Smooth muscle cell of the brain vasculature (primary cell): ENCODE measurements at regions not wholly inside any gene's neighbourhood (a gene's known extent, or its start where the extent isn't known, plus 50 kb on each side); places are given as distances from the start of the nearest gene placed in this dataset.

Experiments
- DNase-seq: peaks from one replicate; pipeline ENCODE4 v3.0.0-alpha.2; 2012; ENCODE audit warnings: low read depth, low spot score

- DNase-seq, result no peak
These were observed 516.9 kb downstream of the ADGRL2 start for GRCh38 chr1:82317671-82318070.

DNA sequence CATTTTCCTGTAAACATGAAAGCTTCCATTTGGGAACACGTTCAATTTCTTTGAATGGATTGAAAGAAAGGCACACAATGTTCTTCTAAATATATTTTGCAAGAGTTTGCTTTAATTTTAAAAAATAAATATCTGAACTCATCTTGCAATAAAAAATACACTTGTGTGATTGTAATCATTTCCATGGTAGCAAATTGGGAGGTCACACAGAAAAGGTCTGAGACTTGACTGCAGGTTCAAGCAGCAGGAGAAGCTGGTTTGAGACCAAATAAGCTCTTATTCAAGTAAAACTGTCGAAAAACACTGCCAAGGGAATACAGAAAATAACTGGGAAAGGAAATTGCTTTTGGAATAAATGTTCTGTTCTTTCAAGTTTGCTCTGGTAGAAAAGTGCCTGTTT is 498.9 kb downstream of the ADGRL2 start:
- no peak for DNase-seq

GRCh38 chr1:82299056-82299455 is 498.3 kb downstream of the ADGRL2 start:
- DNase-seq, result no peak

DNA sequence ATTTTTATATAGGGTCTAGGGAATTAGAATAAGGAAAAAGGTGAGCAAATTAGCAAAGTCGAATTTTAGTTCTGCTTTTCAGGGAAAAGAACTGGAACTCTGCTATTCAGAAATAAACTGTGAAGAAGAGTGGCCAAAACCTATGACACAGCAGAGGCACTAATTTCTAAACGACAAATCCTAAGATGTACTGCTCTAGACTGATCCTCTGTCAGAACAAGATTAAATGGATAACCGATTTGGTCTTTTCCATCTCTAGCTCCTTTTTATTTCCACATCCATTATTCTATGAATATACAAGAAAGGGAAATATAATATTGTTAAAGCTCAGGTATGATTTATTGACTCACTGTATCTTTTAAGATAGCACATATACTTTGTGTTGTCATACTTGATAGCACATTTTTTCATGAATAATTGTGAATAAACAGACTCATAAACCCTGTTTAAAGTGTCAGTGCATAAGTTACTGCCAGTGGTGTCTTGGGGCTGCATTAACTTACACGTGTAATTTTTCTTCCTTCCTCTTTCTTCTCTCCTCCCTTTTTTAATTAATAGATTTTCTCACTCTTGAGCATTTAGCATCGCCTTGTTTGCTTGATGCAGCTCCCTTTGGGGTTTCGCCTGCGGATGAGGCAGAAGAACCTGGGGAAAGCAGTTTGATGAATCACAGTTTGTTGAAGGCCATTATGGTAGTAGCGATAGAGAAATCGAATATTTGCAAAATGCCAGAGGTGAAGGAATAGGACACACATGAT is 496.6 kb downstream of the ADGRL2 start:
- DNase-seq, result no peak

GRCh38 chr1:82287556-82287955 is 486.8 kb downstream of the ADGRL2 start:
- no peak for DNase-seq

- DNase-seq, result no peak
These were observed 483.5 kb downstream of the ADGRL2 start for GRCh38 chr1:82284213-82284612.

DNA sequence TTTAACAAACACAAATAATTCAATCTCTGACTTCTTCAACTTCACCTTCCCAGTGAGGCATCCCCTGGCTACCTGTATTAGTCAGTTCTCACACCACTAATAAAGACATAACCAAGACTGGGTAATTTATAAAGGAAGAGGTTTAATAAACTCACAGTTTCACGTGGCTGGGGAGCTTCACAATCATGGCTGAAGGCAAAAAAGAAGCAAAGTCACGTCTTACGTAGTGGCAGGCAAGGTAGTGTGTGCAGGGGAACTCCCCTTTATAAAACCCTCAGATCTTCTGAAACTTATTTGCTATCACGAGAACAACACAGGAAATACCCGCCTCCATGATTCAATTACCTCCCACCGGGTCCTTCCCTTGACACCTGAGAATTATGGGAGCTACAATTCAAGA is 478.5 kb downstream of the ADGRL2 start:
- no peak for DNase-seq

- DNase-seq, result no peak
These were observed 473.1 kb downstream of the ADGRL2 start for GRCh38 chr1:82273816-82274215.

GRCh38 chr1:82269431-82269830 is 468.7 kb downstream of the ADGRL2 start:
- no peak for DNase-seq

DNA sequence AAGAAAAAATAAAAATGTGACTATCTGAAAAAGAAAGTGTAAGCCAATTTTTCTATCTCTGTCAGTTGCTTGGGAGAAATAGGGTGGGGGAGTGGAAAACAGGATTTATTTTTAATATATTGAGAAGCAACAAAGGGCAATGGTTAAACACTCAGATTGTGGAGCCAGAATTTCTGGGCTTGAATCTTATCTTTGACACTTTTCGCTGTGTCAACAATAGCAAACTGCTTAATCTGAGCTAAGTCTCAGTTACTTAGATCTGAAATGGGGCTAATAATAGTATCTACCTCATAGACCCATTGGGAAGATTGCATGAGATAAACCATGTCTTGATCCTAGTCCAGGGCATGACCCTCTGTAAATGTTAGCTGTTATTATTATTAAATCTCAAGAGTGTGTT is 468.1 kb downstream of the ADGRL2 start:
- DNase-seq, result no peak

DNA sequence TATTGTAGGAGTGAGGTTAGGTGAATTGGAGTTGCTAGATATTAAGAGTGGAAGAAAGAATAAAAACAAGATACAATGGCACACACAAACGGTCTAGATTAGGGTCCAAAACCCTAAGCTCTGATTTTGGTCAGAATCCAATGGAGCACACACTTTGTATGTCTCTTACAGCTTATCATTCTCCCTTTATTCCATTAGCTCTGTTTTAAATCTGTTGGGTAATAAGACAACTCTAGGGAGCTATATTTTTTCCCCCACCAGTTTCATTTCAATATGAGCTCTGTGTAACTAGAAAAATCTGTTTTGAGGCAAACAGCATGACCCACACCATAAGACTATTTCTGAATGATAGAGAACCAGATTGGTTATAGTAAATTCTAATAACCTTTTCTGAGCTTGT is 465.6 kb downstream of the ADGRL2 start:
- DNase-seq, result no peak

DNA sequence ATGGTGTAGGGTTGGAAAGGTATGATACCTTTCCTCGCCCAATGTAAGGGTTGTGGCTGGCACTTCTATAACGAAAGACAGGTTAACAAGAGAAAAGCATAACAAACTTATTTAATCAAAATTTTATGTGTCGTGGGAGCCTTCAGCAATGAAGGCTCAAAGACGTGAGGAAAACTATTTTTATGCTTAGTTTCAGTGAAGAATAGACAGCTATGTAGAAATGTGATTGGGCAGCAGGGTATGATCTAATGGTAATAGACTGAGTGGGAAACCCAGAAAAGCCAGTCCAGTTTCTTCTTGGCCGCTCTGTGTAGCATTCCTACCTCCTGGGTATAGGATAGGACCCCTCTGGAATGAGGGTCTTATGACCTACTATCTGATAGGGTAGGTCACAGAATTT is 464.7 kb downstream of the ADGRL2 start:
- DNase-seq, result no peak

DNA sequence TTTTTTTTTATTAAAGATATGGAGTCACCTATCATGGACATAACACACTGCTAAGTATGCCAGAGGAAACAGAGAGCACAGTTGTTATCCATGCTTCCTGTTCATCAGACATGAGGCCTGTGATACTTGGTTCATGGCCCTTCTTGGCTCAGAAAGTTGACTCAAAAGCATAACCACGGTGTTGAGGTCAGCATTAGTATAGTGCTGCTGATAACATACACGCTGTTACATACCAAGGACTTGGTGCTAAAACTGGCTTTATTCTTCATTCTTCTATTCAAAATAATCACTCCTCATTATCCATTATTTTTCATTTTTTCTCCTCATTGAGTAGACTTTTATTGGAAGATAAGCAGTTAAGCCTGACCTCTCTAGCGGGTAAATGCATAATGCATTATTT is 464.1 kb downstream of the ADGRL2 start:
- no peak for DNase-seq

GRCh38 chr1:82263396-82263795 is 462.7 kb downstream of the ADGRL2 start:
- DNase-seq, result no peak

- DNase-seq, result no peak
These were observed 459.9 kb downstream of the ADGRL2 start for GRCh38 chr1:82260666-82261065.

- no peak for DNase-seq
These were observed 459.3 kb downstream of the ADGRL2 start for GRCh38 chr1:82260051-82260450.

GRCh38 chr1:82258887-82259286 is 458.2 kb downstream of the ADGRL2 start:
- no peak for DNase-seq

DNA sequence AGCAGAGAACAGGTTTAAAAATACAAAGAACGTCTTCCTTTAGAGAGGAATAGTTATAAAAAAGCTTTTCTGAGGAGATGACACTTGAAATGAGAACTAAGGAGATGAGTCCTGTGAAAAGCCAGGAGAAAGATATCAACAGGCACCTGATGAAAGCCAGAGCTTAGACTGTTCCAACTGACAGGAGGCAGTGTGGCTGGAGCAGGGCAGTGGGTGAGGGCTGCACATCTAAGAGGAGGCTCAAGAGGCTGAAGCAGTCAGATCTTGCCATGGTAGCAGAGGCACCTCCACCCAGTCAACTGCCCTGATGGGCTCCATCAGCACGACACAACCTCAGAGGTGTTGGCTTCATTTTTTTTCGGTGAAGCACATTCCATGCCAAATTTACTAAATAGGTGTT is 445.3 kb downstream of the ADGRL2 start:
- no peak for DNase-seq

DNA sequence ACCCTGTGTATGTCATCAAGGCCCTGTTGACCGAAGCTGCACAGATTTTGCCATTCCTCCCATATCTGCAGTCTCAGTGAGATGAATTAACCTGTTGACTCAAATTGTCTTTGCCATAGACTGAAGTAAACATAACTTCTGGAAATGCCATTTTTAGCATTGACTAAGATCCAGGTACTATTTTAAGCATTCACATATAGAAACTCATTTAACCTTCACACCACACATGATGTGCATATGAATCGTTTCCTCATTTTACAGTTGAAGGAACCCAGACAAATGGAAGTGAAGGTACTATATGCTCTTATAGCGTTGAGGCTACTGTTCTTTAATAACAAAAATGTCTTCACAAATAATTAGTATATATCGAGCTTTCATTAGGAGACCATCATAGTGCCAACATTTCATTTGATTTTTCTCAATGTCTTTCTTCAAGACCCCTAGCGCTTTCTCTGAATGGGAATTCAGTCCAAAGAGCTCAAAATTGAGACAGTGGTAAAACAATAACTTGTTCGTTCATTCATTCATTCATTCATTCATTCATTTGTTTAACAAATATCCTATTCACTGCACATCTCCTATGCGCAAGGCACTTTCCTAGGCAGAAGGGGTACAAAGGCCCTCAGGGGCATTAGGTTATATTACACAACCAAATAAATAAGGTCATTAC is 444.7 kb downstream of the ADGRL2 start:
- no peak for DNase-seq

GRCh38 chr1:82240571-82240970 is 439.8 kb downstream of the ADGRL2 start:
- no peak for DNase-seq

GRCh38 chr1:82230667-82231066 is 429.9 kb downstream of the ADGRL2 start:
- no peak for DNase-seq

DNA sequence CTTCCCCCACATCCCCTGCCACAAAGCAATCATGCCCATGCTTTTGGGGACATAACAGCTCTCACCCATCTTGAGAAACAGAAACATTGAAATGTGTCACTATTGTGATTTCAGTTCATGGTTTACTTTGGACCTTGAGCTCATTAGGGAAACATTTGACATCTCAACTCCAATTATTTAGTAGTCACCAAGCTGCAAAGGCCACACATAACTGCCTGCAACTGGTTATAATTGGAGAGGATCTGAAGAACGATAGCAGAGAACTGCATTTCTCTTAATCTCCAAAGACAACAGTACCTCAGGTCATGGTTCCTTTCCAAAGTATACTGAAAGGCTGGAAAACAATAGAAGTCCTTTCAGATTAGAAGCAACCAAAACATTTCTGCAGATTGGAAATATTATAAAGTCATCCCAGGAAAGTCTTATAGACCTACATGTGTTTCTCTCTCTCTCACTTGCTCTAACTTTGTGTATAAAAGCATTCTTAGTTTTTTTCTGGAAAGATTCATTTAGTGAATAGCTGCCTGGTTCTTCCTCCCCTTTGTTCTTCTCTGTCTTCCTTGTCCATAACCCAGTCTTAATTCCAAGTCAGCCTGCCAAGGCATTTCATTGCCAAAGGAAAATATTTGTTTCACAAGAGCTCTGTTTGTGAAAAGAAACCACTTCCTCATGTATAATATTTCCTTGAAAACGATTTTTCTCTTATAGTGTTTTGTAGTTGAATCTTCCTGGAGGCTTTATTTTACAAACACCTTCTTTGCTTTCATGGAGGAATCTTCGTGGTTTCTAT is 426.8 kb downstream of the ADGRL2 start:
- no peak for DNase-seq

GRCh38 chr1:82226186-82226505 is 425.4 kb downstream of the ADGRL2 start:
- DNase-seq, result no peak
